NCI-H82 (cell line): ENCODE measurements at regions not wholly inside any gene's neighbourhood (a gene's known extent, or its start where the extent isn't known, plus 50 kb on each side); places are given as distances from the start of the nearest gene placed in this dataset.
"Not testable (repeated sequence)": the region's sequence is repeated elsewhere in the genome, so short reads cannot be mapped to it uniquely, and the experiment has no call there.

Experiments used
- DNase-seq: peaks from one replicate; lab custom pipeline; 2025; lab: John Stamatoyannopoulos, UW

DNA sequence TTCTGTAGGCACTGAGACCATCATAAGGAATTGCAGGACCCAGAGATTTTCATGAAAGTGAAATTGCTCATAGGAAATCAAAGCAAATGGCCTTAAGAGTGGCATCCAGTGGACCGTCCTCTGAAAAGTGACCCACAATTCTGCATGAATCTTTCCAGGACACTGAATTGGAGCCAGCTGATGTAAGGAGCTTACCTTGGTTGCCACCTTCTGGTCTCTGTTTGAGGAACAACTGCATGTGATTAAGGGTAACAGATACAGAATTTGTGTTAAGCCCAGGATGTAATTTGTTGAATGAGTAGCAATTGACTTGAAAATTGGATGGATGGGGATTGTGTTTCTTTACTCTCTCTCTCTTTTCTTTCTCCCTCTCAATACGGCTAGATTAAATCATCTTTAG lies 49.9 kb upstream of the GAS1 start:
- DNase-seq, result peak; percentile 16

DNA sequence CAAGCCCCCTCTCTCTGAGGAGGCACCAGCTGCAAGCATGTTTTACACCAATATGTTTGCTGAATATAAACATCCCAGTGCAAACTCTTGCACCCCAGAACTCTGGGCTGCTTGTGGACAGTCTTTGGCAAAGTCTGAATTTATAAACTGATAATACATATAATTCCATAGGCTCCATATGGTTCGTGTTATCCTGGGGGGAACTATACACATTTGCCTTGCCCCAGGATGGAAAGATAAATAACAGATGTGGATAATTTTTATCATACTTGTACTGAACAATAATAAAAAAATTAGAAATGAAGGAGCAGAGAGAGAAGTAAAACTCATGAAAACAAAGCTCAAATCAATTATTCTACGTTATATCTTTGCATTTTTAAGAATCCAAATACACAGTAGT lies 50.6 kb upstream of the GAS1 start:
- DNase-seq, result no peak

- DNase-seq, result no peak
These were observed 55.2 kb upstream of the GAS1 start for GRCh38 chr9:87002517-87002916.

DNA sequence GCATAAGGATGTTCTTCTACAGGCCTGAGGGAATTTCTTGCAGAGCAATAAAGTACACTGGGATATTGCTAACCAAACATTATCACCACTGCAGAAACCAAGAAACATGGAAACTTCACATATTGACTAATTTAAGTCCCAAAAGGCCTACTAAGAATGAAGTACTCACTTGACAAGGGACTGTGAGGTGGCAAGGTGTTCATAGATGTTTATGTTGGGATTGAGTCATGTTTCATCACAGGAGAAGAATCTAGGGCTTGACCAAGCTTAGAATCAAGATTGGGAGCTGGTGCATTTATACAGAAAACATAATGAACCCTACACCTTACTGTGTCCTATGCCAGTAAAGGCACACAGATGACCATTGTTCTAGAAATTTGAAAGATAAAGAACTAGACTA lies 56.7 kb upstream of the GAS1 start:
- DNase-seq, result no peak

- DNase-seq, result no peak
These were observed 59.6 kb upstream of the GAS1 start for GRCh38 chr9:87006956-87007355.

- DNase-seq, result no peak
These were observed 60.5 kb upstream of the GAS1 start for GRCh38 chr9:87007711-87008366.

GRCh38 chr9:87008667-87009066 lies 61.4 kb upstream of the GAS1 start:
- no peak for DNase-seq

DNA sequence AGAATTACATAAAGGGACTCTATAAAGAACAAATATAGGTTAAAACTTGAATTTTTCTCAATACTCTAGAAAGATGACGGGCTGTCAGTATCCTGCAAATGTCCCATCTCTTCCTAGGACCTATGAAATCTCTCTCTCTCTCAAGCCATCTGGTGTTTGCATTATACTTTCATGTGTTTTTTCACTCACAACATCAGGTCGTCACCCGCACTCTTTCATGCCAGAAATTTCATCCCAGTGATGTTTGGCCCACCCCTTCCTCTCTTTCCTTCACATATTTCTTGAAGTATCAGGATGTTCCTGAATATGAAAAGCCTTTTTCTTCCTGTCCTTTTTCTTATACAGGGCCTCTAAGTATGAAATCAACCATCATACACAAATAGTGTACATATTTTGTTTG lies 63.3 kb upstream of the GAS1 start:
- no peak for DNase-seq

DNA sequence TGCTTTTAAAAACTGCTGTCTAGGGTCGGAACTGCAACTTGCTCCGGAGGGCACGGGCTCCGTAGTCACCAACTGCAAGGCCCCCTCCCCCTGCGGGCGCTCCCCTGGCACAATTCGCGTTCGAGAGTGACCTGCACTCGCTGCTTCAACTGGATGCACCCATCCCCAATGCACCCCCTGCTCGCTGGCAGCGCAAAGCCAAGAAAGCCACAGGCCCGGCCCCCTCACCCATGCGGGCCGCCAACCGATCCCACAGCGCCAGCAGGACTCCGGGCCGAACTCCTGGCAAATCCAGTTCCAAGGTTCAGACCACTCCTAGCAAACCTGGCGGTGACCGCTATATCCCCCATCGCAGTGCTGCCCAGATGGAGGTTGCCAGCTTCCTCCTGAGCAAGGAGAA lies 64.2 kb upstream of the GAS1 start:
- DNase-seq, result no peak

DNA sequence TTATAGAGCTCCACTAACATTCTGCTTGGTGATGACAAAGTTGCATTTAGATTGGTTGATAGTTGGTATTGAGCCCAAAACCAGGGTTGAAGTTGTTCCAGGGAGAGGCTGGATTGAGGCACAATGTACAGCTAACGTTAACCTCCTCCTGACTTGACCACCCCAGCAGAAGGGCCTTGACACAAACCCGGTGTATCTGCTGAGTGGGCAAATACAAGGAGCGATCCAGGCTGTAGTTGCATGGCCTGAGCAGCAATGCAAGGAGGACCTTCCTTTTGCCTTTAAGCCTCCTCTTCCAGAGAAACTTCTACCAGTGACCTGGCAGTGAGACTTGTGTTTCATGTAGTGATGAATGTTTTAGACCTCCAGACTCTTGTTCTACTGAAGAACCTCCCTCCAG lies 66.2 kb upstream of the GAS1 start:
- no peak for DNase-seq

DNA sequence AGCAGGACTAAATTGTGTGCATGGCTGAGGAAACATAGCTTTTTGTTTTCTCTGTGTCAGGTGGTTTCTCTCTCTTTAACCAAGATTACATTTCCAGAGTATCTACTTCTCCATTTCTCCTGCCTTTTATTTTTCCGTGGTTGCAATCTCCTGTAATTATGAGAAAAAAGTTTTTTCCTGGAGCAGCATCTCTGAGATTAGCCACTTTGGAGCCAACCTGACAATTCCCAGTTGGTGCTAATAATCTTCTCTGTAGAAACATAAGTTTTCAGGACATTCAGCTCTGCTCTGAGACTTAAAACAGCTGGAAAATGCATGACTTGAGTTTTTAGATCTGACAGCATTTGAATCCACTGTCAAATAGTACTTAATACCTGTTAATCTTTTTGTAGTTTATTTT lies 67.1 kb upstream of the GAS1 start:
- no peak for DNase-seq

- DNase-seq, result no peak
These were observed 69.4 kb upstream of the GAS1 start for GRCh38 chr9:87016681-87017080.

DNA sequence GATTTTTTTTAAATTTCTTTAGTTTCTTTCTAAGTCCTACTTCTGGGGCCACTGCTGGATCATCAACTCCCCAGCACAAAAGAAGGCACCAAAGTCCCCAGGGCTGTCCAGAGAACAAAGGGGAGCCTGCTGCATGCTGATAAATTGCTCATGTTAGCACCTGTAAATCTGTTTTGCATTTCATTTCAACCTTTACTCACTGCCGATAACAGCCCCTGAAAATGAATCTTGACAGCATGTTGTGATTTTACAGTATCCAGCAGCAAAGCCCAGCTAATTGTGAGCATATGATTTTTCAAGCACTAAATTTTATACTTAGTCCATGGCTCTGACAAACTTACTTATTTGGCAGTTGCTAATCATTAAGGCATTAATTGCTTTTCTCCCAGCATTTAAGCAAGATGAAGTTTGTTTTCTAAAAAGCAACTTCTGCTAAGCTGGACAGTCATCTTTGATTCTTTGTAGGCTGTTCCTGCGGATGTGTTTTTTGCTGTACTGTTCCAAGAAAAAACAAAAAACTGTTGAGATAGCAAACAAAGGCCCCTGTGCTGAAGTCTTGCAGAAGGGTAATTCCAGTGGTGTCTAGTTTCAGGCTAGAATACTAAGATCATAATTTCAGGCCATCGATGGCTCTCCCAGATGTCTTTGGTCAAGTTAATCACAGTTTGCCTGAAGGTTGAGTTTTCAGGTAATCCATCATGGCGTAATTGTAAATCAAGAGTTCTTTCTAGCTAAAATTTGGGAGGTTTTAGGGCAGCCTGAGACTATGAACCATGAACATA lies 73.1 kb upstream of the GAS1 start:
- DNase-seq, result no peak

GRCh38 chr9:87022178-87022577 lies 74.9 kb upstream of the GAS1 start:
- no peak for DNase-seq

DNA sequence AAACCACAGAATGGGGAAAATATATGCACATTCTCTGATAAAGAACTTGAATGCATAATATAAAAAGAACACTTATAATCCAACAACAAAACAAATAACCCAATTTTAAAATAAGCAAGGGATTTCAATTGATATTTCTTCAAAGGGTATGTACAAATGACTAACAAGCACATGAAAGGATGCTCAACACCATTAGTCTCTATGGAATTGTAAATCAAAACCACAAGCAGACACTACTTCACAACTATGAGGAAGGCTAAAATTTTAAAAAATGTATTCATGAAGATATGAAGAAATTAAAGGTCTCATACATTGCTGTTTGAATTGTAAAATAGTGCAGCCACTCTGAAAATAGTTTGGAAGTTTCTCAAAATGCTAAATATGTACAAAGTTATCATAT lies 78.9 kb upstream of the GAS1 start:
- DNase-seq, result no peak

- not testable (repeated sequence) for DNase-seq
These were observed 81.5 kb upstream of the GAS1 start for GRCh38 chr9:87028836-87029235.

- DNase-seq, result no peak
These were observed 82.6 kb upstream of the GAS1 start for GRCh38 chr9:87029905-87030304.

DNA sequence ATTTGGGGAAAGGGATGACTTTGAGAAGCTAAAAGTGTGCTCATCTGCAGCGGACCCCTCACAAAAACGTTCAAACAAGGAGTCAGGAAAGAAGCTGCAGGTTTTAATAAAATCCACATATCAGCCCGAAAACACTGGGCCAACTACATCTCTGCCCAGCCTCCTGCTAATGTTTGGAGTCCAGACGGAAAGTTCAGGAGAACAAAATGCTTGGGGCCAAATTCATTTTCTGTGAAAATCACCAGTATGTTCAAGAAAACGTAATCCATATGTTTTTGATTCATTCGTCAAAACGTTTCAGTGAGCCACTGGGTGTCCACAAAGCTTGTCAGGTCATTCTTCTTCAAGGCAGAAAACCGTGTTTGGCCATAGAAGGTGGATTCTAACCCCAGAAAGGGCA lies 87.5 kb upstream of the GAS1 start:
- no peak for DNase-seq

- no peak for DNase-seq
These were observed 88.6 kb upstream of the GAS1 start for GRCh38 chr9:87035879-87036278.

DNA sequence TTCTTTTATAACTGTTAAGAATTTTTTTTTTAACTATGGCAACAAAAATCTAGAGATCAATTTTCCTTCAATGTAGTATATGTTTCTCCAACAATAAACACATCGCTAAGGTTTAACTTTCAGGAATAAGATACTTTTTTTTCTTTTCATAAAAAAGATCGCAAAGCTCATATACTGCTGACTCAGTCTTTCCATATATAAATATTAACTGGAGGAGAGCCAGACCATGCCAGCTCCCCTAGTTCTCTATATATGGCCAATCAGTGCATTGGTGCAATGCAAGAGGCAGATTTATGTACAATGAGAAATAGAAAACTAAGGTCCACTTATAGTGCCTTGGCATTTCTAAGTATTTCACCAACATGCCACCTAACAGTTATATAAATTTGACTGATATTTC lies 89.2 kb upstream of the GAS1 start:
- no peak for DNase-seq

DNA sequence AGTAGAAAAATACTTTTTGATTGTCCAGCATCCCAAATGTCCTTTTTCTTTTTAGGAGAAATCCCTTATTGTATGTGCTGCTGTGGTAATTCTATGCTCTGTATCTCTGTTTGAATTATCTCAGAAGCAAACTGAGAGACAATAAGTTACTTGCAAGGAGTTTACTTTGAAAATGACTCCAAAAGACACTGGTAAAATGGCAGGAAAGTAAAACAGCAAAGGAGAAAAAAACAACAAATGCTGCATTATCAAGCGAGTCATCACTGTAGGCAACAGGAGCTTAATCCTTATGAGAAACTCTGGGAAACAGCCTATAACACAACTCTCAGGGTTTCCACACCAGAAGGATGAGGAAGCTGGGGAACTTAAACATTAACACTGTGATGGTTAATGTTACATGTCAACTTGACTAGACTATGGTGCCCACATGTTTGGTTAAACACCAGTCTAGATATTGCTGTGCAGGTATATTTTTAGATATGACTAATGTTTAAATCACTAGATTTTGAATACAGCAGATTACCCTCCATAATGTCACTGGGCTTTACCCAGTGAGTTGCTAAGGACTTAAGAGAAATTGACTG lies 92.6 kb upstream of the GAS1 start:
- DNase-seq, result no peak

GRCh38 chr9:87040410-87041009 lies 93.2 kb upstream of the GAS1 start:
- no peak for DNase-seq
